Right lobe of liver (tissue), 6 donors: ENCODE measurements at regions not wholly inside any gene's neighbourhood (a gene's known extent, or its start where the extent isn't known, plus 50 kb on each side); places are given as distances from the start of the nearest gene placed in this dataset.

Experiments
- ATAC-seq, 4 donors: fragments of 200-7000 bp; cut with Tn5 transposase; one replicate each; pipeline ENCODE4 v1.9.1; 2020; ENCODE audit warnings: mild to moderate bottlenecking in 4 of 4, moderate library complexity in 4 of 4
- DNase-seq, 3 donors: peaks; one replicate each; pipeline ENCODE4 v3.0.0-alpha.2; 2020
- H3K27ac ChIP-seq, 3 donors: fragments of 200-600 bp; one replicate each; pipeline ENCODE4 v1.8.0; 2022
- H3K27me3 ChIP-seq, 2 donors: fragments of 200-600 bp; one replicate each; pipeline ENCODE4 v1.8.0; 2022
- H3K36me3 ChIP-seq, 4 donors: fragments of 200-600 bp; sonication (generic) in 1 of 4; one replicate each; pipeline versions ENCODE4 v1.5.1 to v1.8.0; 2017 to 2022; ENCODE audit warnings: control low read depth in 1 of 4
- H3K4me1 ChIP-seq, 4 donors: fragments of 200-600 bp; sonication (generic) in 1 of 4; one replicate each; pipeline versions ENCODE4 v1.5.1 to v1.8.0; 2017 to 2022; ENCODE audit warnings: control low read depth in 1 of 4
- H3K4me3 ChIP-seq, 3 donors: fragments of 200-600 bp; one replicate each; pipeline ENCODE4 v1.8.0; 2022
- H3K9me3 ChIP-seq, 4 donors: fragments of 200-600 bp; sonication (generic) in 1 of 4; one replicate each; pipeline versions ENCODE4 v1.5.1 to v1.8.0; 2017 to 2022; ENCODE audit warnings: control low read depth in 1 of 4
- CTCF ChIP-seq, 4 donors: fragments of 200-600 bp in 3 of 4; fragments of 450-650 bp in 1 of 4; IDR thresholded peaks; one replicate each; pipeline versions ENCODE4 v1.5.1 to v1.8.0; 2016 to 2022; ENCODE audit warnings: antibody characterized with exemption in 4 of 4, mild to moderate bottlenecking in 2 of 4
- POLR2A ChIP-seq: fragments of 450-650 bp; IDR thresholded peaks from one replicate; pipeline ENCODE4 v1.6.1; 2017; ENCODE audit warnings: antibody characterized with exemption, mild to moderate bottlenecking
- WGBS: methylation state at CpG from one replicate; pipeline ENCODE4 v1.1.6; 2018; ENCODE audit warnings: low coverage, low lambda C conversion rate; ENCODE audit not compliant: insufficient coverage; ENCODE audit errors: missing lambda C conversion rate; 5-methylcytosine and 5-hydroxymethylcytosine counted together
- intact Hi-C, 2 donors: fragments of 100-400 bp; cut with DNase I; formaldehyde crosslinking; loops; one replicate each; pipeline versions ENCODE4 v1.11.2 to v1.14.1; 2022
- donor health status: DM: no; HTN: yes; CAD: no.
- donor health status: DM: no; HTN: no; CAD: no.
- donor health status: DM: no; HTN: no; CAD: no.
- donor health status: DM: no; HTN: yes; CAD: no.
- donor health status: DM: no; HTN: yes; CAD: no.

DNA sequence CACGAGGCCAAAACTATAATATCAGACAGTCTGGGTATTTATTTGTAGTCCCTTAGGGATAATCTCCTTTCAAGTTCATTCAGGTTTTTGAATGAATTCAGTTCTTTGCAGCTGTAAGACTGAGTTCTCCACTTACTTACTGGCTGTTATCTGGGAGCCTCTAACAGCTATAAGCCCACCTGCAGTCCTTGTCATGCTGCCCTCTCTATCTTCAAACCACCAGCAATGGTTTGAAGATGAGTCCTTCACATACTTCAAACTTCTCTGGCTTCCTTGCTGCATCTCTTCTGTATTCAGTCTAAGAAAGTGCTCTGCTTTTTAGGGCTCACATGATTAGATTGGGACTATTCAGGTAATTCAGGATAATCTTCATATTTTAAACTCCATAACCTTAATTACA is 154.5 kb upstream of the STT3B start:
- Histone ChIP-seq H3K4me3 (no peak overlapping the region), H3K9me3 (no peaks in the 10 kb centered on the region), H3K27me3 (no peaks in the 10 kb centered on the region), H3K27ac (no peak overlapping the region), H3K4me1 (no peaks in the 10 kb centered on the region), H3K36me3 (no peaks in the 10 kb centered on the region)
- DNase-seq: no peak
- TF ChIP-seq POLR2A (no peak), CTCF (IDR thresholded peaks at IDR 0.05) (no peak)
- ATAC-seq: no peak
- WGBS: 53% methylated on average over 1 of the region's 1 CpG
- intact Hi-C loops: no loop called here

GRCh38 chr3:31379598-31379997 is 153.1 kb upstream of the STT3B start:
- intact Hi-C loops: no loop called here
- ATAC-seq (no peak), DNase-seq (no peak)
- no peaks in the 10 kb centered on the region for H3K4me1 ChIP-seq
- no peaks in the 10 kb centered on the region for H3K36me3 ChIP-seq
- H3K27ac ChIP-seq: no peak overlapping the region
- no peak for TF ChIP-seq CTCF (IDR thresholded peaks at IDR 0.05)
- TF ChIP-seq POLR2A: no peak
- whole genome bisulfite sequencing: 88% methylated on average over 2 of the region's 2 CpGs
- no peak overlapping the region for H3K4me3 ChIP-seq
- no peaks in the 10 kb centered on the region for H3K9me3 ChIP-seq
- H3K27me3 ChIP-seq: no peaks in the 10 kb centered on the region

- H3K4me1 ChIP-seq: no peaks in the 10 kb centered on the region
- WGBS: 50% methylated on average over 1 of the region's 1 CpG
- TF ChIP-seq CTCF (IDR thresholded peaks at IDR 0.05) (no peak), POLR2A (no peak)
Observed at GRCh38 chr3:31382856-31383255, 149.9 kb upstream of the STT3B start.

DNA sequence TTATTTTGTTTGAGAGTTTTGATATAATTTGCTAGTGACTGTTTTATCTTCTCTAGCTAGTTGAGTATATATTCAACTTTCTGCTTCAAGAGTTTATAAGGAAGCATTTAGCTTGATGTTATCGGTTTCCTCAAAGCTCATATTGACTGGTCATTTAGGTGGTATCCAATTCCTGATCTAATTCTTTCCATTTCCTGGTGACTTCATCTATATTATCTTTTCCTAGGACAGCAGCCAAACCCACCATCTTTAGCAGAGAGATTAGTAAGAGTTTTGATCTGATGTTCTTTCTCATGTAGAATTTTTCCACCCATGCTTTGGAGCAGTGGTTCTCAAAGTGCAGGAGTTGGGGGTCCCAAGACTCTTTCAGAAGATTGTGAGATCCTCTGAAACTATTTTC is 148.6 kb upstream of the STT3B start:
- intact Hi-C loops: no loop called here
- Histone ChIP-seq H3K27me3 (no peaks in the 10 kb centered on the region), H3K27ac (no peak overlapping the region), H3K4me1 (no peaks in the 10 kb centered on the region), H3K36me3 (no peaks in the 10 kb centered on the region), H3K4me3 (no peak overlapping the region), H3K9me3 (no peaks in the 10 kb centered on the region)
- DNase-seq (no peak), ATAC-seq (no peak)
- TF ChIP-seq CTCF (IDR thresholded peaks at IDR 0.05) (no peak), POLR2A (no peak)
- WGBS: 69% methylated on average over 1 of the region's 1 CpG

More at GRCh38 chr3:31382856-31383255, 149.9 kb upstream of the STT3B start:
- Histone ChIP-seq H3K9me3 (no peaks in the 10 kb centered on the region), H3K36me3 (no peaks in the 10 kb centered on the region), H3K27ac (no peak overlapping the region), H3K27me3 (no peaks in the 10 kb centered on the region), H3K4me3 (no peak overlapping the region)
- intact Hi-C loops: no loop called here
- DNase-seq (no peak), ATAC-seq (no peak)

DNA sequence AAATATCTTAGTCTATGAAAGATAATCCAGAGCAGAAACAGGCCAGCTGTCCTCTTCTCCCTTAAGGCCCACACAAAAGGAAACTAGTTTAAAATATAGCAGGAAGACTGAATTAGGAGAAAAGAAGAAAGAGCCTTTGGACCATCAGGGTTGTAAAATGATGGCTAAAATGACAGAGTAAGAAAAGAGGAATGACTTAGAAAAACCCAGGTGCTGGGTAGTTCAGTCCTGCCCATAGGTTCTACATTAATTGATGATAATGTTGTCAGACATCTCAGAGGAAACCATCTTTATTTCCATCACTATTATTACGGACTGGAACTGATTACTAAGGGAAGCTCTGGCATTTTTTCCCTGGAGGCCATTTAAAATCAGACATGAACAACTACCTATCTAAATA is 142.8 kb upstream of the STT3B start:
- Histone ChIP-seq H3K9me3 (no peaks in the 10 kb centered on the region), H3K4me1 (no peaks in the 10 kb centered on the region), H3K27ac (no peak overlapping the region), H3K36me3 (no peaks in the 10 kb centered on the region), H3K27me3 (no peaks in the 10 kb centered on the region), H3K4me3 (no peak overlapping the region)
- ATAC-seq (no peak), DNase-seq (no peak)
- WGBS: 67% methylated on average over 1 of the region's 1 CpG
- intact Hi-C loops: no loop called here
- no peak for TF ChIP-seq CTCF (IDR thresholded peaks at IDR 0.05)
- no peak for TF ChIP-seq POLR2A
